Jurkat, Clone E6-1 (cell line): ENCODE measurements at regions not wholly inside any gene's neighbourhood (a gene's known extent, or its start where the extent isn't known, plus 50 kb on each side); places are given as distances from the start of the nearest gene placed in this dataset.

Experiments
- DNase-seq: peaks from one replicate; pipeline ENCODE4 v3.0.0-alpha.2; 2011; ENCODE audit warnings: low read depth, low spot score
- H3K4me3 ChIP-seq: 2 replicates; pipeline ENCODE4 v1.5.1; 2011; ENCODE audit warnings: mild to moderate bottlenecking, low read length, control low read depth, moderate library complexity

DNA sequence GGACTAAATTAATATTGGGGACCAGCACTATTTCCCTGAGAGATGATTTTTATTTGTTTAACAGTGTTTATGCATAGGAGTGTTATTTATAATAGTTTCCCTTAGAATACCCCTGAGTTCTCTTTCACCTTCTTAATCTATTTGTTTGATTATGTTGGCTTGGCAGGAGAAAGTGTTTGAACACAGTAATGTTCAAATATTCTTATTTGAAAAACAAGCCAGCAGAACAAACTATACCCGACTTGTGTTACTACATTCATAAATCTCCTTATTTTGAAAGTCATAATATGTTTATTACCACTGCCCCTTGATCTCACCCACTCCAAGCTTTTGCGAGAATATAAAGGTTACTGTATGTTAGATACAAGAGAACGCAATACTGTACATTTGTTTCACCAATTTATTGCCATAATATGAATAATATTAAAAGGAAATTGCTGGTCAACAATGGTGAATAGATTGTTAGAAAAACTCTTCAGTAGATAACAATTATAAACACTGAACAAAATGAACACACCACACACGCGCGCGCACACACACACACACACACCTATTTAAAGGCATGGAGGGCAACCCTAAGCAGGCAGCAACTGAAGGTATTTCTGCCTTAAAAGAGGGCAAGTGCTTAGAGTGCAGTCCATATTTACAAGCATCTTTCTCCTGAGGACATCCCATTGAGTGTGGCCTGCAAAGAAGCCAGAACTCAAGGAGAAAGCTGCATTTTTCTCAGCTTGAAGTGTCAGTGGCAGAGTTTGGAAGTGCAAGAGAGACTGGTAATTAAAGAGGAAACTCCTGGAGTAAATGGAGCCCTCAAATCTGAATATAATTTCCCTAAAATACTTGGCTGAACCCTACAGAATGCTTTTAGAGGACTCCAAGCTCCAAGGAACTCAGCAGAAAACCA, 279.4 kb upstream of the MAN1A1 start:
- DNase-seq = no peak
- H3K4me3 ChIP-seq = no peak overlapping the region

DNA sequence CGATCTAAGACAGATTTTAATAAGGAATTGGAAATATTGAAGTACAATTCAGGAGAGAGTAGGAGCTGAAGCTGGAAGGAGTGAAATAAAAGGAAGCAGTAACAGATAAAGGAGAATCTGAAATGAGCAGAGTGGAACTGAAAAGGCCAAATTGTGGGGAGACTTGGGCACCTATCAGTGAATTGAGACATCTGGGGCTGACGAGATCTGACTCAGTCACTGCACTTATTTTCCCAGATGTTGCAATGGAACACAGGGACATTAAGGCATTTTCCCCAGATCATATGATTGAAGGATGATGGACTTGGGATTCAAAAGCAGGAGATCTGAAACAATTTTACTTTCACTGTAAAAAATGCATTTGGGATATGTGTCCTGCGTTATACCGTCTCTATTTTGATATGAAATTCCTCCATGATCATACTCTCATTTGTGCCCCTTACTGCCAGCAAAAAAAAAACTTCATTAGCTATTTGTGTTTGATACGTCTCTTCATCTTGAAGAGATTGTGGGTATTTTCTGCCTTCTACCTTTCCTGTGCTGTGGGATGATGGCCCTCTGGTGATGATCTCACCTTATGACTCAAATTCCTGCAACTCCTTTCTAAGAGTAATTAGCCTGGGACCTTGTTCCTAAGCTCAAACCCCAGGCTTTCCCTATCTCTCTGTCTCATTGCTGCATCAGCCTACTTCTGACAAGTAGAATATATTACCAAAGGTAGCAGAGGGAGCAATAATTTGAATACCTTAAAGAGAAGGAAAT, 278.5 kb upstream of the MAN1A1 start:
- no peak overlapping the region for H3K4me3 ChIP-seq
- DNase-seq = no peak

DNA sequence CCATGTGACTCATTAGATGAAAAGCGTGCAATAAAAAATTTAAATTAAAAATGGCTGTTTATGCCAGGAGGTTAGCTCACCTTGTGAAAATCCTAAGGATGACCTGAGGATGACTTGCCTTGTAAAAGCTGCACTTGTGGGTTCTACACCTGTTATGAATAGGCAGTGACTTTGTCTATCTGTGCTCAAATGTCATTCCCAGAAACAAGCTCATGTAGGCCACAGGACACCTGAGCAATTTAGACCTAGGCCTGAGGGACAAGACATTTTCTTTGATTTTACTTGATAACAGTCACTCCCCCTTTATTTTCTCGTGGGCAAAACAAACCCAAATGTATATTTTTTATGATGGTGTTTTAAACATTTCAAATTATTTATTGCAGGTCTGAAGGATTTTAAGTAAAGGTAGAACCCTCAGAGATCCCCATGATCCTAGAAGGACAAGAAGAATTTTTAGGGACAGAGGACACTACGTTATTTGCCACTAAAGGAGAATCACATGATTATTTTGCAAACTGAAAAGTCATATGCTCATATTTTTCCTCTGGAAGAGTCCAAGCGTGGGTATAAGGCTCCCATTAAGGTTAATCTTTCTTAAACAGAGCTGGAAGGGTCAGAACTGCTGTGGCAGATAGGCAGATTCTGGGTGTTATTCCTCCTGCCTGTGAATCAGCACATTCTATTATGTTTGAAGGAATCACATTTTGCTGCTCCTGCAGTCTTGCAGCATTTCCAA, 277.5 kb upstream of the MAN1A1 start:
- DNase-seq = no peak
- no peak overlapping the region for H3K4me3 ChIP-seq

DNA sequence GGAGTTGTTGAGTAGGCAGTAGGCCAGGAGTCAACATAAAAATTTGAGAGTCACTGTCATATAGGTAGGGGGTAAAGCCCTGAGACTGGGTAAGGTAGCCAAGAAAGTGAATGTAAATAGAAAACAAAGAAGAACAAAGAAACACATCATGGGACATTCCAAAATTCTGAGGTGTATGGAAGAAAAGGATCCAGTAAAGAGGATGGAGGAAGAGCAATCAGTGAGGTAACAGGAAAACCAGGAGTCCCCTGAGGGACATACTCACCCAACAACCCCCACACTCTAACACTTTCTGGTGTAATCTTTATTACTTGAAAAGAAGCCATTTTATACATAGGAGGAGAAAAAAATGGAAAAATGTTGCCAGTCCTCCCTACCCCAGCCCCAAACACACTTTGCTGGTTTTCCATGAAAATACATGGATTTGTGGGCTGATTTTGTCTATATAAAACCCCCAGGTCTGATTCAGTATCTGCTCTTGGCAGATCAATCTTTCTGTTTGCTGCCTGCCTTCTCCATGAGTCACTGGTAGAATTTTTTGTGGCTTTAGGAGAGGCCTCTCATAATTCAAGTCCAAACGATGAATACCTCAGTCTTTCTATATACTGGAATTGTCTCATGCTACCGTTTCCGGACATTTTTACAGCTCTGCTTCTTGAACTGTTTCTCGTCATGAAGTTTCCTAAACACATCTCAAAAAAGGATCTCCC, 271.4 kb upstream of the MAN1A1 start:
- DNase-seq = no peak
- H3K4me3 ChIP-seq = no peak overlapping the region

DNA sequence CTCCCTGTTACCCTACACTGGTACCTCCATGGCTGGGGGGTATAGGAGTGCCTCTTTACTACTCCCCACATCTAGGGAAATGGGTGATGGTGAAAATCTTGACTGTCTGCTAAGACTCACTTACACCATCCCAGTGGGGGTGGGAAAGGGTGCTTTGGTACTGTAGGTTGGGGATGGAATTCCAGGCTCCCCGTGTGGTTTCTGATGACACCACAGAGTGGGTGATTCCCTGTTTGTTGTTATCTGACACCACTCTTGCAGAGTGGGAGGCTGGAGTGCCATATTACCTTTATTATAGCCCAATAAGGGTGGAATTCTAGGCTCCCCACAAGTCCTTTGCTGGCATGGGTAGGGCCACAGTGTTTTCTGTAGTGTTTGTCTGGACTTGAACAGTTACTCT, 264.6 kb upstream of the MAN1A1 start:
- DNase-seq = no peak
- no peak overlapping the region for H3K4me3 ChIP-seq

DNA sequence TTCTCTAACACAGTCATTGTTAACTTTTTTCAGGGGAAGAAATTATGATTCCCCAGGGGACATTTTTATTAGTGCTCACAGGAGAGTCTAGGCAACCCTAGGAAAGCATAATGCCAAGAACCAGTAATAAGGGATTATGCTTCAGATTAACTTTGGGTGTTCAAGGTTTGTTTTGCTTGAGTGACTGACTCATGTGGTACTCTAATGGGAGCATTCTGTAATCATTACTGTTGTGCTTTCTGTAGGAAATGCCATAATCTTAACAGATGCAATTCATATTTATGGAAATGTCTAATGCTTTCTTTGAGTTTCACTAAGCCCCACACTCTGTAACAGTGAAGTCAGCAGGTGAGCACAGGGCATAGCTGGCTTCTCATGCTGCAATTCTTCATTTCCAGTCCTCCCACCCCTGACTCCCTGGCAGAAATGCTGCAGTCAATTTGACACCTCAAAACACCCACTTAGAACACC, 263.4 kb upstream of the MAN1A1 start:
- H3K4me3 ChIP-seq = no peak overlapping the region
- no peak for DNase-seq

DNA sequence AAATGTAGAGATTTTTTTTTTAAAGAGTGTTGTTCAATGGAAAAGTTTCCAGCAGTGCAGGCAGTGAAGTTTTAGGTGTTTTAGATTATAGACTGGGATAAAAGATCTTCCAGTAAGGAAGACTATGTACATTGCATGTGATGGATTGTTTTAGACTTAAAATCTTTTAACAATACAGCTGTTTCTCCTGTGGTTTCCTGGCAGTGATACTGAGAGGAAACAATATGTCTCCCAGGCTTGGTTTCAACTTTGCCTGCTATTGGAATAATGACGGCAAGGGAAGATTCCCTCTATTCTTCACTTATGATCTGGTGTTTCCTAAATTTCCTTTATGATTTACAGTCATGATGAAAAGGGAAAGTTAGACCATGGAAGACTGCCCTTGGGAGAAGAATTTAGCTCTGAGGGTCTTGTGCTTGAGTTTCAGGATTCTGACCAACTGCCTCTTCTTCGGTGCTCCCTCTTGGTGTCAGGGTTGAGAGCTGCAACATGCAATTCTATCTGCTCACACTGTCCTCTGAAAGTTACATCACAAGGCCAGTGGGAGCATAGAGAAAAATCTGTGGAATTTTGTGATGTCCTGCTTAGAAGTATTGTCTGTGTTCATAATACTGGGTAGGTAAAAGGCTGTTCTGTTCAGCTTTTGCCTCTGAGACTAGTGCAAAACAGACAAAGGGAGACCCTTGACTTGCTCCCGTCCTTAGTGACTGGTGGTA, 262.8 kb upstream of the MAN1A1 start:
- DNase-seq = no peak
- no peak overlapping the region for H3K4me3 ChIP-seq

DNA sequence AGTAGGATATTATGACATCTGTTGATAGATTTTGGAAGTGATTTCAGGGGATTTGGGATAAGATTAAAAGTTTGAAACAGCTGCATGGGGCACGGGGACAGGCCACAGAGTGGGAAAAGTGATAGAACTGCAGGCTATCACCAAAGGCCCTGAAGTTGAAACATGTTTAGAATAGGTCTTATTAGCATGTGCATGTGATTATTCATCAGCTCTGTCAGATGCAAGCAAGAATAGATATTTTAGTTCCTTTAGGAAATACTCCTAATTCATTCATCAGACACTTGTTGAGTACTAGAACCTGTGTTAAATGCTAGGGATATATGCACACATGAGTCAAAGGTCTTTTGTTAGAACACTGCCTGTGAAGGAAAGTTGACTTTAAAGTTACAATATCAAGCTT, 261.2 kb upstream of the MAN1A1 start:
- DNase-seq = no peak
- no peak overlapping the region for H3K4me3 ChIP-seq

DNA sequence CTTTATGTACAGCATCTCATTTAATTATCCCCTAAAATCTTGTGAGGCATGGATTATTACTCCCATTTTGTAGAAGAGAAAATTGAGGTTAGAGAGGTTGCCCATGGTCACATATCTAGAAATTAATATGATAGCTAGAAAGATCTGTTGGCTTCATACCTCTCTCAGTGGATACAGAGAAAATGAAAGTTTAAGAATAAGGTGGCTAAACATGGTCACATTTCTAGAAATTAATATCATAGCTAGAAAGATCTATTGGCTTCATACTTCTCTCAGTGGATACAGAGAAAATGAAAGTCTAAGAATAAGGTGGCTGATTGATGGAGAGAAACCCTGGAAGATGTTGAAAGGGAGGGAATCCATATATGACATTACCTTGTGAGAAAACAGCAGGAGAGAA, 260.7 kb upstream of the MAN1A1 start:
- no peak for DNase-seq
- no peak overlapping the region for H3K4me3 ChIP-seq

DNA sequence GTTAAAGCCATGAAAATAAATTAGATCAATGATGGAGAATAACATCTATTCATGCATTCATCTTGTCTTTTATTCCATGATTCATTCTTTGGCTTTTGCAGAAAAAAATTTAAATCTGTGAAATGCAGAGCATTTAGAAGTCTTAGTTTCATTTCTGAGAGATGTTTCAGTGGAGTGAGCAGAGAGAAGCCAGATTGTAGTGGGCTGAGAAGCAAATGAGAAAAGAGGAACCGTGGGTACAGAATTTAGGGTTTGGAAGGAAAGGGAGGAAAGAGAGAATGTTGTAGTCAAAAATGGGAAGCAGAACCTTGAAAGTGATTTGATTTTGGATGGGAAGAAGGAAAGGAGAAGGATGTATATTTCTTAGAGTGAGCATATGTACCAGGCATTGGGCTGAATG, 260.3 kb upstream of the MAN1A1 start:
- no peak for DNase-seq
- H3K4me3 ChIP-seq = no peak overlapping the region

DNA sequence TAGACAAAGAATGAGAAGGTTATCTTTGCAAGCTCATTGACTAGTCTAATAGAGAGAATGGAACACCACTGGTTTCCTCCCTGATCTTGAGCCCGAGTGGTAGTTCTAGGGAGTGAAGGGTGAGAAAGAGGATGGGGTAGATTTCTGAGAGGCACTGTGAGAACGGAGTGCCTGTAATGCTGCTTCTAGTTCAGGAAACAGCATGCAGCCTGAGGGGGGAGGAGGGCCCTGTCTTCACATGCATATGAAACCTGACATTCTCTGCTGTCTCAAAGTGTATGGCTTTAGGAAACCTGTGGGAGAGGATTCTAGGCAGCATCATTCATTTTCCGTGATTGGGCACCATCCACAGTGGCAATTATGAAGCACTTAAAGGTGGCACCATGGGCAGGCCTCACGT, 259.4 kb upstream of the MAN1A1 start:
- DNase-seq = no peak
- H3K4me3 ChIP-seq = no peak overlapping the region

DNA sequence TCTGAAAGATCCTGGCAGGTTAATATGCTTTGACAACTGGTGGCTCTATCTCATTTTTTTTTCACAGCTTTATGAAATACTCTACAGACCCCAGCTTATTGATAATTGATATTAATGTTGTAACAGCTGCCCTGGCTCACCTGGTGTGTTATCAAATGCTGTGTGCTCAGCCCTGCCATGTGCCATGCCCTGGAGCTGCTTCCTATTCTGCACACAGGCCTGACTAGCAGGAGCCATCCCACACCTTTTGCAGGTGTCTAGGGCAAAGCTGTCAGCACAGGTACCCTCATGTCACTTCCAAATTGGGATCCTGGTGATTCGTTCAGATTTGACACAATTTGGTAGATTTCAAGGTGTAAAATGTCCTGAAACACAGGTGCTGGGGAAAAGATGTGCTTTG, 254.6 kb upstream of the MAN1A1 start:
- no peak overlapping the region for H3K4me3 ChIP-seq
- no peak for DNase-seq

DNA sequence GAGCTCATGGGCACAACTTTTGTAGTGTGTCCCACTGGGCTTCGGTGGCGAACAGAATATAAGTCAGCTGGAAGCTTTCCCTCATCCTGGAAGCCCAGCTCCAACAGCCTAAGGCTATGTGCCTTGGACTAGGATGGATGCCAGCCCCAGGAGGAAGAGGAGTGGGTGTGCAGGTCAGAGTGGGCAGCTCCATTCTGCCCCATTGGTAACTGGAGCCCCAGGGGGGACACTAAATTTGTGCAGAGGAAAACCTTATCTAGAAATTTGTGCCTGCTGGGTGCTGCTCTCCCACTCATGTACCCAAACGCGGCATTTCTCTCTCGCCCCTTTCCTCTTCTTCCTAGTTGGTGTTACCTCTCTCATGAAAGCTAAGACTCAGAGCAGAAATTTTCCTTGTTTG, 253.9 kb upstream of the MAN1A1 start:
- no peak for DNase-seq
- H3K4me3 ChIP-seq = no peak overlapping the region

DNA sequence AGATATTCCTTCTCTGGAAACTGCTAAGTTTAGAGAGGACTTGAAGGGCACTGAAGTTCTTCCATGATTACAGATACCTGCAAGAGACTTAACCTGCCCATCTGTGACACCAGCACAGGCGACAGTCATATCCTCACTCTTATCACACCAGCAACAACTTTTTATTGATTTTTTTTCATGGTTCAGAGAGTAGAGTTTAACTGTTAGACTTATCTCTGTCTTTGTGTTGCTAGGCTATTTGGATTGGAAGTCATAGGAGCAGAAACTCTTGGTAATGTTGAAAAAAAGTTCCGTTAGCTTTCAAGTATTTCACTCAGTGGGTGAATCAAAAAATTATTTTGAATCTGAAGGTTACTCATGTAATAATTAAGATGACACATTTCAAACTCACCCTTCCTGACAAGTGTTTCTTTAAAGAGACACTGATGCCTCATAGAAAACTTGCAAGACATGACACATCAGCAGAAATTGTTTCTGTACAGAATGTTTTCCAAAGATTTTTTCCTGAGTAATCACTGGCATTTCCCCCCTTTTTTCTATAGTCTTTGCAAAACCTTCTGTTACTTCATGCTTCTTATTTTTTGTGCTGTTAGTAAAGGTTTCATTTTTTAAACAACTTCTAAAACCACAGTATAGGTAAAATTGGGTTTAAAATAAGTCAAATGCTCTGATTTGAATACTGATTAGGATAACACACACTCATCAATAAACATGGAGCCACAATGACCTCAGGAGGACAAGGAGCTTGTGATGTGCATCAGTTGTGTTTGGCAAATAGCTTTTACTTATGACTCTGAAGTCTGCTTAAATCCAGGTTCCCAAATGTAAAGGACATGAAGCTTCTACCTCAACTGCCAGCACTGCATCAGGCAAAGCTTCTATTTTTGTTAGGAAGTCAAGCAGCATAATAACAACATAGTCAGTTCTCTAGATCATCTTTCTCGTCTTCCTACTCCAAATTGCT, 252.9 kb upstream of the MAN1A1 start:
- DNase-seq = no peak

DNA sequence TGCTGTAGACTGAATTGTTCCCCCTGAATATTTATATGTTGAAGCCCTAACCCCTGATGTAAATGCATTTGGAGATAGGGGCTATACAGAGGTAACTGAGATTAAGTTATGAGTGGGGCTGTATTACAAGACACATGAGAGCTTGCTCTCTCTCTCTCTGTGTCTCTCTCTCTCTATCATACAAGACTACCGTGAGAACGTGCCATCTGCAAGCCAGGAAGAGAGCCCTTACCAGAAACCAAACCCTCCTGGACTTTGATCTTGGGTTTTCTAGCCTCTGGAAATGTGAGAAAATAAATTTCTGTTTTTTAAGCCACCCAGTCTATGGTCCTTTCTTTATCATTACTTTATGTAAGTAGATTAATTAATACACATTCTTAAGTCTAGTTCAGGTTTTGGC, 249.3 kb upstream of the MAN1A1 start:
- no peak overlapping the region for H3K4me3 ChIP-seq
- no peak for DNase-seq

More for the DNA sequence above, 252.9 kb upstream of the MAN1A1 start:
- H3K4me3 ChIP-seq = no peak overlapping the region

DNA sequence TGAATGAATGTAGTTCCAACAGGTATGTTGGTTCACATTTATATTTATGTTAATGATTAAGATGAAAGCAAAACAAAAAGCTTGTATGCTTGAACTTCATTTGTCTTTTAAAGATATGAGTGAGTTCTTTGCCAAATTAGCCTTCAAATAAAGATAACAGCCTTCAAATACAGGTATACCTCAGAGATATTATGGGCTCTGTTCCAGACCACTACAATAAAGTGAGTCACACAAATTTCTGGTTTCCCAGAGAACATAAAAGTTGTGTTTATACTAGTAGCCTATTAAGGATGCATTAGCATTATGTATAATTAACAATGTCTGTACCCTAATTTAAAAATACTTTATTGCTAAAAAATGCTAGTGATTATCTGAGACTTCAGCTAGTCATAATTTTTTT, 245.3 kb upstream of the MAN1A1 start:
- no peak overlapping the region for H3K4me3 ChIP-seq
- DNase-seq = no peak

DNA sequence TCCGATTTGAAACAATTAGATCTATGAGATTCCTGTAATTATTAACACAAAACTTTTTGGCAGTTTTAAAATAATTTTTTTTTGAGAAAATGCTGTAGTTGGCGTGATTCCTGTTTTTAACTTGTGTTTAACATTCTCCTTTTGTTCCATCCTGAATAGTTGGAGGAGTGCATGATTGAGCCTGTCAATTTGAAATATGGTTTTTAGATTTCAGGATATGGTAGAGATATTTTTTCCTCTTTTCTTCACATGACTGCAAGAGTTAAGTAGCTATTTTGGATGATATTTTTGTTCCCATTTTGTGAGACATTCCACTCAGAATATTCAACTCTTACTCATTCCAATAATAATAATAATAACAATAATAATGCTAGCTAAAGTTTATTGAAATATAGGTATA, 241.7 kb upstream of the MAN1A1 start:
- DNase-seq = no peak
- no peak overlapping the region for H3K4me3 ChIP-seq

DNA sequence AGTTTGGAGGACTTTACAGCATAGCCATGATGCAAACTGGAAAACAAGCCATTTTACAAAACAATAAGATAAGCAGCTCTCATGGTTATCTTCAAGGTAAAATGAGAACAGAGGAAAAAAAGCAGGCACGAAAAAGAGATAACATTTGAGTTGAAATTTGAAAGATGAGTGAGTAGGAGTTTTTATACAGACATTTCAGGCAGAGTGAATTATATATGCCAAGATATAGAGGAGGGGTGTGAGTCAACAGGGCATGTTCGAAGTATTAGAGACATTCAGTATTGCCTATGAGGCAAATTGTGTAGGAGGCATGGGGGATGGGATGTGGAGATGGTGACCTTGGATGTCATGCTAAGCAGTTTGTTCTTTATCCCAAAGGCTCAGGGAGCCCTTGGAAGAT, 240.5 kb upstream of the MAN1A1 start:
- H3K4me3 ChIP-seq = no peak overlapping the region
- no peak for DNase-seq
